M059J (cell line): ENCODE measurements at regions not wholly inside any gene's neighbourhood (a gene's known extent, or its start where the extent isn't known, plus 50 kb on each side); places are given as distances from the start of the nearest gene placed in this dataset.

Experiments used
- DNase-seq: peaks from one replicate; pipeline ENCODE4 v3.0.0-alpha.2; 2012; ENCODE audit warnings: low read depth

DNA sequence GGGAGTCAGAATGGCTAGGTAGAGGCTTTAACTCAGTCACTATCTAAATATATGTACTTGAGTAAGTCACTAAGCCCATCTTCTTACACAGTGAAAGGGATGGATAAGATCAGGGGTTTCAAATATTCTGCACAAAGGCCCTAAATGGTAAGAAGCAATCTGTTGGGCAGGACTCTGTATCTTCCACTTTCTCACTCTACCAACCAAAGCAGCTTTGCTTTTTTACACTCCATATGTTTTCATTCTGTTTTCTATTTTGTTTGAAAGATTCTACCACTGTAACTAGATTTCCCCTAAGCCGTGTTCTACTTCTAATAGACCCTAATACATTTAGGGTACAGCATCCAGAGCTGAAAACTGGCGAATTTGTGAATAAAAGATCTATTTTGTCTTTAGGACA lies 477.5 kb upstream of the NMUR2 start:
- no peak for DNase-seq

DNA sequence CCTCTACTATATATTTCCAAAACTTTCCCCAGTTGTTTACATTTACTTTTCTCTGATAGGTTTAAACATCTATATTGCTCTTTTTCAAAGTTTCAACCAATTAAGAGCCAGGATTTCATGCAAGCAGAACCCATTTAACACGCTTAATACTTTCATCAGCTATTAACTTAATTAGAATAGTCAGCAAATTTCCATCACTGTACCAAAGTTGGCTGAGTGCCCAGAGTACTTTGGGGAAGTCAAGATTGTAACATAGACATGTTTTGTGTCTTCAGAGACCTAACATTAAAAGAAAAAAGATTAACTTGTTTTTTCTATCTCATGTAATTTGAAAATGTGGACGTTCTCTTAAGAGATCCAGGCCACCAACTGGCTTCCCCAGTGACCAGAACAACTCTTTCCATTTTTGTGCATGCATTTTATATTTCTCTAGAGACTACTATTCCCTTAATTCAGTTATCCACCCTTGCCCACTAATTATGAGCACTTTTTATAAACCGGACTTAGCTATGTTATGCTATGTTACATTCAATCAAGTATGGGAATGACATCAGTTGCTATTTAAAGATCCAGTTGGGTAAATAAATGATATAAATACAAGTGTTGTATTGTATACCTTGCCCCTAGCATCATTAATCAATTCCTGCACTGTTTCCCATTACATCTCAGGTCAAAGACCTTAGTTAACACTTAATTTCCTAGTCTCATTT lies 478.1 kb upstream of the NMUR2 start:
- DNase-seq = no peak

DNA sequence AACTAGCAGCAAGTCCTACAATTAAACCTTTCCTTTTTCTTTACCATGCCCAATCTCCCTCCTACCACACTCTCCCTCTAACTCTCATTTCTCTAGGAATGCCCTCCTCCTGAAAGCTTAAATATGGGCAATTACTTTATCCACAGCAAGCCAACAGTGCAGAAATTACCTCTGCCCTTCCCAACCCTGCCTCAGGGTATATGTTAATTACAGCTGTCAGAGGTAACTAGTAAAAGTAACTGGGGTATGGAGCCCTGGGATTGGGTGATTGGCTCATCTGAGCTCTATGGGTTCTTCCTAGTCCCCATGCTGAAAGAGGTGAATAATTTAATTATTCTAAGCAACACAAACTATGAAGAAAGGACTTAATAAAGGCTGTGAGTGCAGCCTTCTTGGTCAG lies 478.9 kb upstream of the NMUR2 start:
- no peak for DNase-seq

DNA sequence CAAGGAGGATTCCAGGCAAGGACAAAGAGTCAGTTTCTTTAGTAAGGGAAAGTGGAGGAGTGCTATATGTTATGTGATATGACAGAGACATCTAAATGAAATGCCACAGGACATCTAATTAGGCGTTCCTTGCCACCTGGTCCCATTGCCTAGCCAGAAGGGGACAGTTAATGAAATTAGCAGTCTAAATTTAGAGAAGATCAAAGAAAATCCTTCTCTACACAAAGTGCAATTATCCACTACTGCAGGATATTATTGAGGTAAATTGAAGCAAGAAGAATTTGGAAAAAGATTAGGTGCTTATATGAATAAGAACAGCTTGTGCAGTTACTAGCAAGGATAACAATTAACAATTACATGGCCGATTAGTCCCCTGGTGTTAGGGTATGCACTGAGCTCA lies 495.3 kb upstream of the NMUR2 start:
- DNase-seq = no peak

DNA sequence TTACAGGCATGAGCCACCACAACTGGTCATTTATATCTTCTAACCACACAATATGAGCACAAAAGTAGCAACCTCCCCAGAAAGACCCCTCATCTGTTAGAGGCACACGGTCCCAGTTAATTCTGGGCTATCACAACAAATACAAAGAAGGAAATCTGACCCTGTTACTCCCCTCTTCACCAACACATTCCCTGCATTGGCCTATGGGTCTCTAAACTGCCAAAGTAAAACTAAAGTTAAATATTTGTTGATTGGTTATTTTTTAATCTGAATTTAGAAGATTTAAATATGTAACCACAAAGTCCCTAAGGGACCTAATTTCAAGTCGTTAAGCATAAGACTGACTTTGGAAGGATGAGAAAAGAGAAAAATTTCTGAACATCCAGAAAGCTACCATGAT lies 496.7 kb upstream of the NMUR2 start:
- DNase-seq = no peak

DNA sequence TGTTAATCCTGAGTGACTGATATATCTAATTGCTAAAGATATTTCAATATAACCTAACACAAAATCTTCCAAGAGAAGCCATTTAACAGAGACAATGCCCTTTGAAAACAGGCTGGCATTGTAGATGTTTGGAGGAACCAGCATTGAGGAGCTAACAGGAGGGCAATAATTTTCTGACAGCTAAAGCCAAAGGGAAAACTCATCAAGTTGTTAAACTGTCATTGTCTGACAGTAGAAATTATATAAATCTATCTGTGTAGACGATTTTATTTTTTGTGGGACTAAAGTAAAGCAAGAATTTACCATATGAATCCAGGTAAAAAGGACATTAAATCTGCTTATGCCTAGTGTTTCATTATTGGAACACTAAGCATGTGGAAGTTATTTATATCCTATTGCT lies 500.2 kb upstream of the NMUR2 start:
- DNase-seq = no peak

DNA sequence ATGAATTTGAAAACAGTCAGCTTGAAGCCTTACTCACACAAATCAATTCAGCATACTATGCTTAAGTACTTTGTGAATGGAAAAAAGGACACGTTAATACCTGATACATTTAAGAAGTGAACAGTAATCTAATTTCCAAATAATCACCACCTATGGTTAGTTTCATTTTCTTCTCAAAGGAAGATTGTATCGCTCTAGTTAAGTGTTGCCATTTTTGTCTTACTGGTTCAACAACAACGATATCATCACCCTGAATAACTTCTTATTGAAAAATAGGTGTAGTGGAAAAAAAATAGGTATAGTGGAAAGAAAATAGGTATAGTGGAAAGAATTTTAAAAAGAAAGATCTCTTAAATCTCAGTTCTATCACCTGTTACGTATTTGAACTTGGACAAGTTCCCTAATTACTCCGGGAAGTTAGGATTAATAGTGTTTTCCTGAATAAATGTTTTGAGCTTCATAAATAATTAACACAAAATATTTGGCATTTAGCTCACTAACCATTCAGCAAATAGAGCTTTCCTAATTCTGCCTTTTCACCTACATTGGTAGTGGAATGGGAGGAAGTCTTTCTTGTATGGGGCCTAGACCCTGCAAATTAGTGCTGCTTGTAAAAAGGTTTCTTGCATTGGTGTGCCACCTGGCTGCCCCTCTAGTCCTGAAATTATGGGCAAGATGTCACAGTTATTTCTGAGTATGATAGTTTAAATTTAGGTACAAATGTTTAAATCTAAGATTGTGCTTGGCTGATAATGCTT lies 502.6 kb upstream of the NMUR2 start:
- DNase-seq = no peak

DNA sequence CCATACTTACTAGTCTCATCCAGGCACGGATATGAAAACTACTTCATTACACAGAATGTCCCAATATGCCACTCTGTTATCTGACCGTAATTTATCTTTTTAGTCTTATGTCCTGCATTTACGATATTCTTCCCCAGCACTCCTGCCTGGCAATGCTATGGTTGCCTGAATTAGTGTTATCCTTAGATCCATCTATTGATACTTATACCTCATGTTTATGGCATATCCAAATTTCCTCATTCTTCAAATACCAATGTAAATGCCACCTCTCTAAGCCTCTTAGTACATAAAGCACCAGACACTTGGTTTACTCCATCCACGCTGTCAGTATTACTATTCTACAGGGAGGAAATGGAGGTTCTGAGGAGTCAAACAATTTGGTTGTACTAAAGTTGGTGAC lies 507.8 kb upstream of the NMUR2 start:
- DNase-seq = no peak

DNA sequence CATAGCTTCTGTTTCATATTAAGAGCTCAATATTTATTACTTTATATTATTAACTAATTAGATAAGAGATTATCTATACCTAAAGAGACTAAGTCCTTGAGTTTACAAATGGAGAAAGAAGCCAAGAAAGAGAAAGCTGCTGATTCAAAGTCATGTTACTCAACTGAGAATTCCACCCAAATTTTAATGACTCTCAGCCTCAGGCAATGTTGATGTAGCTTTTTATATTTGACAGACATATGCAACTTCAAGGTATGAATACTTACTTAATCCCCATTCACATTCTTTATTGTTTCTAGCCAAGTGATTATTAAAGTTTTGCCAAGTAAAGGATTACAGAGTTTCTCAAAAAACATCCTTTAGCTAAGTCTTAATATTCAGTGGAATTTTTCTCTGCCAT lies 527.5 kb upstream of the NMUR2 start:
- DNase-seq = no peak

DNA sequence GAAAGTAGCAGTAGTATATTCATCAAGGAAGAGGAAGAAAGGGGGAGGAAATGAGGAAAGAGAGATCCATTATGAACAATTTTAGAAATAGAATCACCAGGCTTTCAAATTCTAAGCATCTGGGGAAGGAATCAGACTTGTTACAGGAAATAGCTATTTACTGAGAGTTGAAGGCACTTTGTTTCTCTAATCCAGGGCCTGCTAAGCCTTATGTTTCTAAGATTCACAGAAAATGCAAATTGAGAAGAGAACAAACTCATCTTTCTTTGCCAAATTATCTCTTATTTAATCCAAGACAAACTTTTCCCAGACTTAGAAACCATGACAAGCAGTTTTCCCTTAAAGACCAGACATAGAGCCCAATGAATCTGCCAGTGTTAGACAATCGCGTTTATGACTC lies 528.0 kb upstream of the NMUR2 start:
- no peak for DNase-seq

DNA sequence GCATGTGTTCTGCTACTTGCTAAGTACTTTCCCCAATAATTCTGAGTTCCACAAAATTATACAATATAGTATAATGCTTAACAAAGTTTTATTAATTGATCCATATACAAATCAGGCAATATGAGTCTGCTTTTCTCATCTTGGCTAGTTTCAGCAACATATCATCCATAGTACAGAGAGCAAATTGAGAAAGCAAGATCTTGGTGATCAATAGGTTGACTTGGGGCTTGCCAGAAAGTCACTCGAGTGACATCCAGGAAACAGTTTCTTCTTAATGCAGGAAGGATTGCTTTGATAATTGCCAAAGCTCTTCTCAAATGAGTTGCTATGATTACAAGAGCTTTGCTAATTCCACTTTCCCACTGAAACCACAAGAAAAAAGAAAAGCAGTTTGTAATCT lies 533.6 kb upstream of the NMUR2 start:
- no peak for DNase-seq

DNA sequence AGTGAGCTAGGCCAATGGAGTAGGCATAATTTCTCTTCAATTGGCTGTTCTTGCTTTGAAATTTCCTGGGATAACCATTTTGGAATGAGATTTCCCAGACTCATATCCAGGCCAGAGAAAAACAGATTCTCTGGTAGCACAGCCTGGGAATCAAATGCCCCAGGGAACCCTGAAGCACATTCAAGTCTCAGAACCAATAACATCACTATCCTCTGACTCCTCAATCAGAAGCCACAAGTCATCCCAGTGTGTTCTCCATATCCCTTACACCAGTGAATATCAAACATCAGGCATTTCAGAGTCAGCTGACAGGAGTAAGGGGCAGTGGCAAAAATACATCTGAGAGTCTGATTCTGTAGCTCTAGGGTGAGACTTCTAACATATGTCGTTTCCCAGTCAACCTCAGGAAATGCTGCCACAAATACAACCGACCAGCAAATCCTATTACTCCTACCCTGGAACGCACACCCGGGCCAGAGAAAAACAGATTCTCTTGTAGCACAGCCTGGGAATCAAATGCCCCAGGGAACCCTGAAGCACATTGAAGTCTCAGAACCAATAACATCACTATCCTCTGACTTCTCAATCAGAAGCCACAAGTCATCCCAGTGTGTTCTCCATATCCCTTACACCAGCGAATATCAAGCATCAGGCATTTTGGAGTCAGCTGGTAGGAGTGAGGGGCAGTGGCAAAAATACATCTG lies 537.7 kb upstream of the NMUR2 start:
- DNase-seq = no peak

DNA sequence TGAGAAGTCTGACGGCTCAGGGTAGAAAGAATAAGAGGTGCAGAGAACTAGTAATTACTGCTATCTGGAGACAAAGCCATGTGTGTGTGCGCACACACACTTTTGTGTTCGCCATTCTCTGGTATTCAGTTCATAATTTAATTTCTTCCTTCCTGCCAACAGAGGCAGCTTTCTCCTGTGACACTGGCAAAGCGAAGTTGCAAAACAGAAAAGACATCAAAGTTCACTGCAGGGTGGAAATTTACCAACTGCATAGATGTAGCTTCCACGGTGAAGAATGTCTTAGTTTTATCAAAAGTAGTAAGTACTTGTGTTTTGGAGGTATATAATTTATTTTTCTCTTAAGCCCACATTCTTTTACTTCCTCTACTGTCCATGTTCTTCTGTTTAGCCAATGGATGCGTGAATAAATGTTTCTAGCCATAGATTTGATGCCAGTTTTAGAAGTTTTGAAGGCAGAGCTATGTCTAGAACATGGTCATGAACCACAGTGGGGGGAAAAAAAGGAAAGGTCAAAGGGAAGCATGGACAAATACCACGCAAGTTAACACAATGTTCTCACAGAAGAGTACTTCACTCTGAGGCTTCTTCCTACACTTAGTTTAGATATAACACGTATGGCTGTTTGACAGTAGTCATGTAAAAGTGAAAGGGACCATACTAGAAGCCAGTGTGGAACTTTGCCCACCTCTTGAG lies 536.5 kb upstream of the GRIA1 start:
- no peak for DNase-seq

DNA sequence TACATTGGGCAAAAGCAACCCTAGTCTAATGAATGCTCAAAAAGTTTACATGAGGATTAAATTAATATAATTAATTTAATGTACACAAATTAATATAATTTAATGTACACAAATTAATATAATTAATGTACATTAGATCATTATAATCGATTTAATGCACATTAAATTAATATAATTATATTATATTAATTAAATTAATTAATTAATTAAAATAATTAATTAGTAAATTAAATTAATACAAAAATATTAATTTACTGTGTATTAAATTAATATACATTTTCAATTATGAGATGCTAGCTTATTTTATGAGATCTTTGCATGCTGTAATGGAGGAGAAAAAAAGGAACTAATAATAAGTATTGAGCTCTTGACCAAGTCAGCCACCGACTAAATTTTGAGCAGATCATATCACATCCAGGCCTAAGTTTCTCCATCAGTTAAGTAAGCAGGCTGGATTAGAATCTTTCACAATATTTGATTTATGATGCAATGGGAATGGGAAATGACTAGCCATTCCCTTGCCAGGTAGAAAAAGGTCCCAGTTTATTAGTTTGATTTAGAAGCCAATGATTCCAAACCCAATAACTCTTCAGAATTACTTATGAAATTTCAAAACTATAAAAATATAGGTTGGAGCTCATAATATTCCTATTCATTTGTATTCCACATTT lies 533.4 kb upstream of the GRIA1 start:
- no peak for DNase-seq

DNA sequence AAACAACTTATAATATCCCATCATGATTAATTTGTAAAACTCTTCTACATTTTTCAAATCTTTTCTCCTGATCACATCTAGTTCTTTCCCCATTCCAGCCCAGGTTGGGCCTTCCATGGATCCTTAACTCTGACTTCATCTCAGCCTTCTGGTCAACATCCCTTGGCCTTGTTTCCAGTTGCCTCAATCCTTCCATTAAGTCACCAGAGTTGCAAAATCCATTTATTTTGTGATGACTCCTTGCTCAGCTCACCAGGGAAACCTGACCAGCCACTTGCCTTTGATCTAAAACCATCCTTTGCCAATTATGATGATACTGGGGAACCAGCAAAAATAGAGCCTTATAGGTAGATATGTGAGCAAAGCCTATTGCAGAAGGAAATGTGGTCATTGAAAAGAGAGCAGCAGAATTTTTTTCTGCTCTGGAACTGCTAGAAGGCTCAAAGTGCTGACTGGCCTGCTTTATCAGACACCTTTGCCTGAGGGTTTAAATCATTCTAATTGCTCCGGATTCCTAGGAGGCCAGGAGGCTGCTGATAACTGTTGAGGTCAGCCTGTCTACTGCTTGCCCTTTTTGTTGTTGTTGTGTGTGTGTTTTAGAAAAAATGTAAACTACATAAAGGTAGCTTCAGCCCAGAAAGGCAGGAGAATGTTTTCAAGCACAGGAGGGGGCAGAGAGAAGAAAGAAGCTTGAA lies 512.2 kb upstream of the GRIA1 start:
- DNase-seq = no peak

DNA sequence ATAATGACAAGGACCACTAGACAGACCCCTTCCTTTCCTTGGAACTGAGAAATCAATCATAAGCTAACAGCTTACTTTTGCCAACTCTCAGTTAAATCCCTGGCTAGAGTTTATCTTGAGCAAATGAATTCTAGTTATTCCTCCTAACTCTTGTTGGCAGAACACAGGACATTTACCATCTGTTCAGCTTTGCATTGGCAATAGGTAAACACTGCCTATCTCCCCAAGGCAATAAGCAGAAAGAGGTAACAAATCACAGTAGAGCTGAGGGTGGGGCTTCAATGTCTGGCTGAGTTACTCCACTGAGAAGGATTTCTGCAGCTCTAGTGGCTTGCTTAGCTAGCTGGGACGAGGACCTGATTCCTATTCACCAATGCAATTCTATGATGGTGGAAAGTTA lies 503.3 kb upstream of the GRIA1 start:
- no peak for DNase-seq

DNA sequence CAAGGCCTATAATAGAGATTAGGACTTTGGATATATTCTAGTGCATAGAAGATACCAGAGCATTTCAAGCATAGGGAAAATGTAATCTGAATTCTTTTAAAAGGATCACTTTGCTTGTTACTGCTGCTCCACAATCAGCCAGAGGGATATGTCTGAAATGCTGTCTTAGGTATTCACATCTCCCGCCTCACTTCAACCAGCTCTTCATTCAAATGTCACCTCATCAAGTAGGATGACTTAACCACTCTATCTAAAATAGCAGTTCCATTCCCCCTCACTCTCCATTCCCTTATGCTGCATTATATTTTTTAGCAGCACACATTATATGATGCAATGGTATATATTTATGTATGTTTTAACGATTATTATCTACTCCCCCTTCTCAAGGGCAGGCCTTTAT lies 500.3 kb upstream of the GRIA1 start:
- DNase-seq = no peak

DNA sequence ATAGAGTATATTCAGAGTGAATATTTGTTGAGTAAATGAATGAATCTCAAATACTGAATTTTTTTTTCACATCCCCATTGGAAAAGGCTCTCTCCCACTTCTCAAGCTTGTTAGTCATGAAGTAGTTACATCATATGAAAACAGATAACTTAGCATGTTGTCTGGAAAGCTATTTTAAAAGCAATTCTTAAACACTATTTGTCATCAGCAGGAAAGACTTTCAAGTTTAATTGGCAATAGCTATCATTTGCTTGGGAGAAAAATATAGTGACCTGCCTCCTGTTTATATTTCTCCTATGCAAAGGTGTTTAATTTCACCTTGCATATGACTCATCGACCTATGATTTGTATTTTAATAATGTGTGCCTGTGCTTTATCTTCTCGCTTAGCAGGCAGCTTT lies 499.8 kb upstream of the GRIA1 start:
- no peak for DNase-seq

DNA sequence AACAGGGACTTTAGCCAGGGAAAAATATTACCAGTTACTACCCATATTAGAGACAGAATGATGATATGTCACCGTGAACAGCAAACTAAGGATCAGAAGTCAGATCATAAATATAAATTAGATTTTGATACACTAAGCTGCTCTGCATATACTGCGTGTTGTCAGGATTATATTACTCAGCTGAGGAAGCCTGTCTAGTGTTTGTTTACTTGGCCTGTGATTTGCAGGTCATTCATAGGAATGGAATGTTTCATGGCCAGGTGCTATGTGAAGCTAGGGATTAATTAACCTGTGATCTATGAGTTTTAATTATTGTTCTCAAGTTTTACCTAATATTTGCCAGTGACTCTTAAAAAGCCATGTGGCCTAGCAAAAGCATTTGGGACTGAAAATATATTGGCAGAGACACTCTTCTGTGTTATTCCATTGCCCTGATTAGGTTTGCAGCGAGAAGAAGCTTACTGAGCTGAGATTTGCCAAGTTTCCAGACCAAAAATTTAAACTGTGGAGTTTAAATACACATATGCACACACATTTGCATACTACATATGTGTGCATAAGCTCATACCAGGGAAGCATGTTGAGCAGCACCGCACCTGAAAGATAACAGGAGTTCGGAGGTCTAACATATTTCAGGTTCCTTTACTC lies 496.3 kb upstream of the GRIA1 start:
- no peak for DNase-seq

DNA sequence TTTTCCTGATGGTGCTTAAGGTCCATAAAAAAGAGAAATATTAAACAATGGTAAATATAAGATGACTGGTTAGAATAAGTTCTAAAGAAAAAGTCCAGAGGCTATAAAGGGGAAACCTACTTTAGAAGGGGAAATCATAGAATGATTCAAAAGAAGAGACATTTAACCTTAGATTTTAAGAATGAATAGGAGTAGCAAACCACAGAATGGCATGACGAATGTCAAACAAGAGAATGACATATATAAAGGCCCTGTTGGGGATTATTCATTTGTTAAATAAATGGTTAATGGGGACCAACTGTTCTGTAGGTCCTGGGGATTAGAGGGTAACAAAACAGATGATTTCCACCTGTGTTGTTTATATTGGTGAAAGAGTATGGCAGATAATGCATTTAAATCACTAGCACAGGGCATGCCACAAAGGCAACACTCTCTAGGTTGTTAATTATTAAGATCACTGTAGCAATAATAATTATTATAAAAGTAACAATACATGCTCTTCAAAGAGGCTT lies 495.2 kb upstream of the GRIA1 start:
- no peak for DNase-seq

DNA sequence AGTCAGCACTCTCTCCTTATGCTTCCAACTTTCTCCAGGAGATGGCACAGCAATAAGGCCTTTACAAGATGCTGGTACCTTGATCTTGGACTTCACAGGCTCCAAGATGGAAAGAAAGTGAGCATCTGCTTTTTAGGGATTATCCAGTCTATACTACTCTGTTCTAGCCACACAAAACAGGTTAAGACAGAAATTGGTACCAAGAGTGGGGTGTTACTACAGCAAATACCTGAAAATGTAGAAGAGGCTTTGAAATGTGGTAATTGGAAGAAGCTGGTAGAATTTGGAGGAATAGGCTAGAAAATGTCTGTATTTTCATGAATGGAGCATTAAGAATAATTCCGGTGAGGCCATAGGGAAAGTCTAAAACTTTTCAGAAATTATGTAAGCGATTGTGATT lies 484.8 kb upstream of the GRIA1 start:
- DNase-seq = no peak
